GM18498 (cell line): ENCODE measurements at regions not wholly inside any gene's neighbourhood (a gene's known extent, or its start where the extent isn't known, plus 50 kb on each side); places are given as distances from the start of the nearest gene placed in this dataset.
A peak's percentile ranks its signal among the peaks of the same experiment; 100 is the strongest.
"Not testable (repeated sequence)": the region's sequence is repeated elsewhere in the genome, so short reads cannot be mapped to it uniquely, and the experiment has no call there.

Experiments used
- ATAC-seq: cut with Tn5 transposase; IDR thresholded peaks from one replicate; pipeline ENCODE4 v1.9.1; 2021; ENCODE audit warnings: mild to moderate bottlenecking, moderate library complexity; ENCODE audit not compliant: unreplicated experiment

- no peak for ATAC-seq
These were observed 184.9 kb upstream of the RAB6C start for GRCh38 chr2:129794540-129794939.

GRCh38 chr2:129796225-129796624, 183.2 kb upstream of the RAB6C start:
- ATAC-seq: no peak

- no peak for ATAC-seq
These were observed 182.5 kb upstream of the RAB6C start for GRCh38 chr2:129796801-129797488.

- no peak for ATAC-seq
These were observed 181.8 kb upstream of the RAB6C start for GRCh38 chr2:129797489-129798300.

- ATAC-seq: no peak
These were observed 181.2 kb upstream of the RAB6C start for GRCh38 chr2:129798301-129798581.

- ATAC-seq: no peak
These were observed 180.8 kb upstream of the RAB6C start for GRCh38 chr2:129798626-129799025.

GRCh38 chr2:129799036-129799958, 180.2 kb upstream of the RAB6C start:
- no peak for ATAC-seq

- ATAC-seq: no peak
These were observed 179.2 kb upstream of the RAB6C start for GRCh38 chr2:129800285-129800684.

- ATAC-seq: no peak
These were observed 178.8 kb upstream of the RAB6C start for GRCh38 chr2:129800686-129801085.

GRCh38 chr2:129801575-129801974, 177.9 kb upstream of the RAB6C start:
- ATAC-seq: no peak

GRCh38 chr2:129802290-129802689, 177.2 kb upstream of the RAB6C start:
- ATAC-seq: no peak

GRCh38 chr2:129803032-129803431, 176.4 kb upstream of the RAB6C start:
- ATAC-seq: no peak

- no peak for ATAC-seq
These were observed 175.6 kb upstream of the RAB6C start for GRCh38 chr2:129803871-129804270.

GRCh38 chr2:129805899-129806298, 173.6 kb upstream of the RAB6C start:
- ATAC-seq: no peak

GRCh38 chr2:129806317-129806716, 173.1 kb upstream of the RAB6C start:
- ATAC-seq: no peak

GRCh38 chr2:129806990-129807389, 172.5 kb upstream of the RAB6C start:
- no peak for ATAC-seq

- not testable (repeated sequence) for ATAC-seq
These were observed 171.7 kb upstream of the RAB6C start for GRCh38 chr2:129807642-129808338.

- ATAC-seq: no peak
These were observed 168.9 kb upstream of the RAB6C start for GRCh38 chr2:129810521-129810920.

GRCh38 chr2:129812071-129812470, 167.4 kb upstream of the RAB6C start:
- ATAC-seq: peak; percentile 74

GRCh38 chr2:129812654-129813053, 166.8 kb upstream of the RAB6C start:
- no peak for ATAC-seq

- ATAC-seq: no peak
These were observed 166.1 kb upstream of the RAB6C start for GRCh38 chr2:129813404-129813803.
